ENCODE measurements at regions not wholly inside any gene's neighbourhood (a gene's known extent, or its start where the extent isn't known, plus 50 kb on each side); places are given as distances from the start of the nearest gene placed in this dataset.
A peak's percentile ranks its signal among the peaks of the same experiment; 100 is the strongest.

GRCh38 chr10:44682507-44682906 lies 228.6 kb upstream of the TMEM72 start:
- DNase-seq (ENCODE audit: low spot score), result no peak

GRCh38 chr10:44684661-44685060 lies 226.5 kb upstream of the TMEM72 start:
- no peak for DNase-seq (ENCODE audit: low spot score)

- DNase-seq (ENCODE audit: low spot score), result no peak
Measured at GRCh38 chr10:44685220-44685619, 225.9 kb upstream of the TMEM72 start.

GRCh38 chr10:44685747-44686146 lies 225.4 kb upstream of the TMEM72 start:
- no peak for DNase-seq (ENCODE audit: low spot score)

- DNase-seq (ENCODE audit: low spot score), result no peak
Measured at GRCh38 chr10:44689368-44689767, 221.8 kb upstream of the TMEM72 start.

- DNase-seq (ENCODE audit: low spot score), result peak; percentile 43
Measured at GRCh38 chr10:44696496-44696895, 214.6 kb upstream of the TMEM72 start.

GRCh38 chr10:44697116-44697515 lies 214.0 kb upstream of the TMEM72 start:
- DNase-seq (ENCODE audit: low spot score), result no peak

- no peak for DNase-seq (ENCODE audit: low spot score)
Measured at GRCh38 chr10:44702531-44702930, 208.6 kb upstream of the TMEM72 start.

- peak; percentile 43 for DNase-seq (ENCODE audit: low spot score)
Measured at GRCh38 chr10:44703241-44704155, 207.6 kb upstream of the TMEM72 start.

GRCh38 chr10:44704616-44705015 lies 206.5 kb upstream of the TMEM72 start:
- no peak for DNase-seq (ENCODE audit: low spot score)

- DNase-seq (ENCODE audit: low spot score), result peak; percentile 73
Measured at GRCh38 chr10:44706745-44707144, 204.4 kb upstream of the TMEM72 start.

- no peak for DNase-seq (ENCODE audit: low spot score)
Measured at GRCh38 chr10:44713307-44713706, 197.8 kb upstream of the TMEM72 start.

- DNase-seq (ENCODE audit: low spot score), result no peak
Measured at GRCh38 chr10:44714451-44714850, 196.7 kb upstream of the TMEM72 start.

GRCh38 chr10:44715136-44715535 lies 196.0 kb upstream of the TMEM72 start:
- peak; percentile 48 for DNase-seq (ENCODE audit: low spot score)

- no peak for DNase-seq (ENCODE audit: low spot score)
Measured at GRCh38 chr10:44716470-44717015, 194.6 kb upstream of the TMEM72 start.

- no peak for DNase-seq (ENCODE audit: low spot score)
Measured at GRCh38 chr10:44723082-44723481, 188.1 kb upstream of the TMEM72 start.

- DNase-seq (ENCODE audit: low spot score), result peak; percentile 27
Measured at GRCh38 chr10:44723619-44724325, 187.4 kb upstream of the TMEM72 start.

GRCh38 chr10:44724415-44725174 lies 186.5 kb upstream of the TMEM72 start:
- peak; percentile 52 for DNase-seq (ENCODE audit: low spot score)

- no peak for DNase-seq (ENCODE audit: low spot score)
Measured at GRCh38 chr10:44725404-44725803, 185.7 kb upstream of the TMEM72 start.

GRCh38 chr10:44731283-44731682 lies 179.9 kb upstream of the TMEM72 start:
- DNase-seq (ENCODE audit: low spot score), result no peak

- no peak for DNase-seq (ENCODE audit: low spot score)
Measured at GRCh38 chr10:44733501-44734488, 177.3 kb upstream of the TMEM72 start.

Data from AG08396 (cell line).